ENCODE measurements at regions not wholly inside any gene's neighbourhood (a gene's known extent, or its start where the extent isn't known, plus 50 kb on each side); places are given as distances from the start of the nearest gene placed in this dataset.

DNA sequence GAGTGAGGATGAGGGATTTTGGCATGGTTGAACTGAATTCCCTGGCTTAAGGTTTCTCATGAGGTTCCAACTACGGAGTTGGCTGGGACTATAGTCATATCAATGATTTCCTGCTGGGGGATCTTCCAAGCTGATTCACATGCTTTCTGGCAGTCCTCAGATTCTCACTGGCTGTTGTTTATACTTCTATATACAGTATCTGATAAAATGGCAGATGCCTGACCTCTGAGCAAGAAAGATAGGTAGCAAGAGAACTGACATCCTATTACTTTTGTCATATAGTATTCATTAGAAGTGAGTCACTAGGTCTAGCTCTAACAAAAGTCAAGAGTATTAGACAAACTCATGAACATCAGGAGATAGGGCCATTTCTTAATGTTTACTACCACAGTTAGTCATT is 440.9 kb upstream of the EDIL3 start (continued):
- TF ChIP-seq, protein P1, sequence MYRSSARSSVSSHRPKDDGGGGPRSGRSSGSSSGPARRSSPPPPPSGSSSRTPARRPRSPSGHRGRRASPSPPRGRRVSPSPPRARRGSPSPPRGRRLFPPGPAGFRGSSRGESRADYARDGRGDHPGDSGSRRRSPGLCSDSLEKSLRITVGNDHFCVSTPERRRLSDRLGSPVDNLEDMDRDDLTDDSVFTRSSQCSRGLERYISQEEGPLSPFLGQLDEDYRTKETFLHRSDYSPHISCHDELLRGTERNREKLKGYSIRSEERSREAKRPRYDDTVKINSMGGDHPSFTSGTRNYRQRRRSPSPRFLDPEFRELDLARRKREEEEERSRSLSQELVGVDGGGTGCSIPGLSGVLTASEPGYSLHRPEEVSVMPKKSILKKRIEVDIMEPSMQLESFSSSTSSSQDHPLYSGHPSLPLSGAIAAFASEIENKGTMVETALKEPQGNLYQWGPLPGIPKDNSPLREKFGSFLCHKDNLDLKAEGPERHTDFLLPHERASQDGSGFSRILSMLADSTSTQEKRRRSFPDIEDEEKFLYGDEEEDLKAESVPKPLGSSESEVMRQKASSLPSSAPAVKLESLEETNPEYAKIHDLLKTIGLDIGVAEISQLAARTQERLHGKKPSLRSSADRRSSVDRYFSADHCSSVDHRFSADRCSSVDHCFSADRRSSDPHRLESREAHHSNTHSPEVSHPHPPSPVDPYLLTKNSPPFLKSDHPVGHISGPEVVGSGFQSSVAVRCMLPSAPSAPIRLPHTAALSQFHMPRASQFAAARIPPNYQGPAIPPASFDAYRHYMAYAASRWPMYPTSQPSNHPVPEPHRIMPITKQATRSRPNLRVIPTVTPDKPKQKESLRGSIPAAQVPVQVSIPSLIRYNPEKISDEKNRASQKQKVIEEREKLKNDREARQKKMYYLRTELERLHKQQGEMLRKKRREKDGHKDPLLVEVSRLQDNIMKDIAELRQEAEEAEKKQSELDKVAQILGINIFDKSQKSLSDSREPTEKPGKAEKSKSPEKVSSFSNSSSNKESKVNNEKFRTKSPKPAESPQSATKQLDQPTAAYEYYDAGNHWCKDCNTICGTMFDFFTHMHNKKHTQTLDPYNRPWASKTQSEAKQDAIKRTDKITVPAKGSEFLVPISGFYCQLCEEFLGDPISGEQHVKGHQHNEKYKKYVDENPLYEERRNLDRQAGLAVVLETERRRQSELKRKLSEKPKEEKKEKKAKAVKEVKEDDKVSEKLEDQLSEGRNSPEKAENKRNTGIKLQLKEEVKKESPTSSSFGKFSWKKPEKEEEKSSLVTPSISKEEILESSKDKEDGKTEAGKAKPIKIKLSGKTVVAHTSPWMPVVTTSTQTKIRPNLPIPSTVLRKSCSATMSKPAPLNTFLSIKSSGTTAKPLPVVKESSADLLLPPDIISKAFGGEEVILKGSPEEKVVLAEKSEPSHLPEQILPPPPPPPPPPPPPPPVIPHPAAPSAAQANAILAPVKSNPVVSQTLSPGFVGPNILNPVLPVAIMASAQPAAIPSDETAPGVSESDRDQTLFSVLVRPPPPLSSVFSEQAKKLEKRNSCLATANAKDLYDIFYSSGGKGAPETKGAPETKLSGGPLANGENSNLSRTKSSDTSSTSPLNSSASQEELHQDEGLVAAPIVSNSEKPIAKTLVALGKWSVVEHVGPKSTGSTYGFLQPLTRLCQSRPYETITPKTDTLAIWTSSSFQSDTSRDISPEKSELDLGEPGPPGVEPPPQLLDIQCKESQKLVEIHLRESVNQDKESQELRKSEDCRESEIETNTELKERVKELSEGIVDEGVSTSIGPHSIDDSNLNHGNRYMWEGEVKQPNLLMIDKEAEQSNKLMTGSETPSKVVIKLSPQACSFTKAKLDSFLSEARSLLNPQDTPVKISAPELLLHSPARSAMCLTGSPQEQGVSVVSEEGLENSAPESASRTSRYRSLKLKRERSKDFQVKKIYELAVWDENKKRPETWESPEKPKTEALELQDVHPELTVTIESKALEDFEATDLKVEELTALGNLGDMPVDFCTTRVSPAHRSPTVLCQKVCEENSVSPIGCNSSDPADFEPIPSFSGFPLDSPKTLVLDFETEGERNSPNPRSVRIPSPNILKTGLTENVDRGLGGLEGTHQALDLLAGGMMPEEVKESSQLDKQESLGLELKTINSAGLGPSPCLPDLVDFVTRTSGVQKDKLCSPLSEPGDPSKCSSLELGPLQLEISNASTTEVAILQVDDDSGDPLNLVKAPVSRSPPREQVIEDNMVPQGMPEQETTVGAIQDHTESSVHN (CRISPR knock-in tag; IDR thresholded peaks at IDR 0.05): no peak
- no peak for TF ChIP-seq ZNF547 (CRISPR knock-in tag; IDR thresholded peaks at IDR 0.05)
- TF ChIP-seq ZC3H13 (CRISPR knock-in tag; IDR thresholded peaks at IDR 0.05): no peak
- TF ChIP-seq ZNF691 (CRISPR knock-in tag; IDR thresholded peaks at IDR 0.05; ENCODE audit: borderline replicate concordance, low read depth): no peak
- TF ChIP-seq ZNF224 (CRISPR knock-in tag; IDR thresholded peaks at IDR 0.05): no peak
- TF ChIP-seq ZNF451 (CRISPR knock-in tag; IDR thresholded peaks at IDR 0.05): no peak
- no peak for TF ChIP-seq JUND (CRISPR knock-in tag; IDR thresholded peaks at IDR 0.05)
- no peak for TF ChIP-seq AGO1 (IDR thresholded peaks at IDR 0.05; ENCODE audit: low read depth, low read length, poor library complexity, severe bottlenecking)
- TF ChIP-seq ZNF768 (CRISPR knock-in tag; IDR thresholded peaks at IDR 0.05): no peak

Data from HepG2 (cell line).